ENCODE measurements at regions not wholly inside any gene's neighbourhood (a gene's known extent, or its start where the extent isn't known, plus 50 kb on each side); places are given as distances from the start of the nearest gene placed in this dataset.

DNA sequence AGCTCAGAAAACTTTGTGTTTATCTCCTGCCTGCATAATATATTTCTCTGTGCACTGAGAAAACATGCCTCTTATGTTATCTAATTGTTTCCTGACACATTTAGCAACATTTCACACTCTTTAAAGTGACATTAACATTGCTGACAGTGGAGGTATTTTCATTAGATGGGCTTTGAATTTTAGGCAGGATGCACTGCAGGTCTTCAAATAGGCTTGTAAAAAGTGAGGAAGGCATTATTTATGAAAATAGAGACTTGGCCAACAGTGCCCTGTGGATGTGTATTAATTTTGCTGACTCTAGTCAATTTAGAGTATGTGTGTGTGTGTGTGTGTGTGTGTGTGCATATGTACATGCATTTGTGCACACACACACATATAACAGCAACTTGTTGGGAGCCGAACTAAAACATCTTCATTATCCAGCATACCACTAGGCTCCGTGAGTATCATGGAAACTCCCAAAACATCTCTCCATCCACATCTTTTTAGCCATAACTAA, 429.5 kb upstream of the WWC1 start:
- TF ChIP-seq, protein P1, sequence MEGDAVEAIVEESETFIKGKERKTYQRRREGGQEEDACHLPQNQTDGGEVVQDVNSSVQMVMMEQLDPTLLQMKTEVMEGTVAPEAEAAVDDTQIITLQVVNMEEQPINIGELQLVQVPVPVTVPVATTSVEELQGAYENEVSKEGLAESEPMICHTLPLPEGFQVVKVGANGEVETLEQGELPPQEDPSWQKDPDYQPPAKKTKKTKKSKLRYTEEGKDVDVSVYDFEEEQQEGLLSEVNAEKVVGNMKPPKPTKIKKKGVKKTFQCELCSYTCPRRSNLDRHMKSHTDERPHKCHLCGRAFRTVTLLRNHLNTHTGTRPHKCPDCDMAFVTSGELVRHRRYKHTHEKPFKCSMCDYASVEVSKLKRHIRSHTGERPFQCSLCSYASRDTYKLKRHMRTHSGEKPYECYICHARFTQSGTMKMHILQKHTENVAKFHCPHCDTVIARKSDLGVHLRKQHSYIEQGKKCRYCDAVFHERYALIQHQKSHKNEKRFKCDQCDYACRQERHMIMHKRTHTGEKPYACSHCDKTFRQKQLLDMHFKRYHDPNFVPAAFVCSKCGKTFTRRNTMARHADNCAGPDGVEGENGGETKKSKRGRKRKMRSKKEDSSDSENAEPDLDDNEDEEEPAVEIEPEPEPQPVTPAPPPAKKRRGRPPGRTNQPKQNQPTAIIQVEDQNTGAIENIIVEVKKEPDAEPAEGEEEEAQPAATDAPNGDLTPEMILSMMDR (IDR thresholded peaks at IDR 0.05; ENCODE audit: low read depth, low read length, missing input control): no peak
- TF ChIP-seq JUND (IDR thresholded peaks at IDR 0.05): no peak
- TF ChIP-seq YY1 (IDR thresholded peaks at IDR 0.05): no peak
- no peak for TF ChIP-seq GABPA (IDR thresholded peaks at IDR 0.05 in 1 of 2, conservative IDR thresholded peaks at IDR 0.05 in 1 of 2)
- TF ChIP-seq, protein P2, sequence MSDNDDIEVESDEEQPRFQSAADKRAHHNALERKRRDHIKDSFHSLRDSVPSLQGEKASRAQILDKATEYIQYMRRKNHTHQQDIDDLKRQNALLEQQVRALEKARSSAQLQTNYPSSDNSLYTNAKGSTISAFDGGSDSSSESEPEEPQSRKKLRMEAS (IDR thresholded peaks at IDR 0.05): no peak
- TF ChIP-seq, protein P3, sequence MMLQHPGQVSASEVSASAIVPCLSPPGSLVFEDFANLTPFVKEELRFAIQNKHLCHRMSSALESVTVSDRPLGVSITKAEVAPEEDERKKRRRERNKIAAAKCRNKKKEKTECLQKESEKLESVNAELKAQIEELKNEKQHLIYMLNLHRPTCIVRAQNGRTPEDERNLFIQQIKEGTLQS (IDR thresholded peaks at IDR 0.05): no peak
- TF ChIP-seq FOXA2 (IDR thresholded peaks at IDR 0.05): no peak
- TF ChIP-seq EGR1 (IDR thresholded peaks at IDR 0.05; ENCODE audit: low read depth in 2 of 2): no peak
- no peak for TF ChIP-seq ZBTB33 (IDR thresholded peaks at IDR 0.05)
- no peak for TF ChIP-seq HNF4G (IDR thresholded peaks at IDR 0.05)
- TF ChIP-seq, protein P4, sequence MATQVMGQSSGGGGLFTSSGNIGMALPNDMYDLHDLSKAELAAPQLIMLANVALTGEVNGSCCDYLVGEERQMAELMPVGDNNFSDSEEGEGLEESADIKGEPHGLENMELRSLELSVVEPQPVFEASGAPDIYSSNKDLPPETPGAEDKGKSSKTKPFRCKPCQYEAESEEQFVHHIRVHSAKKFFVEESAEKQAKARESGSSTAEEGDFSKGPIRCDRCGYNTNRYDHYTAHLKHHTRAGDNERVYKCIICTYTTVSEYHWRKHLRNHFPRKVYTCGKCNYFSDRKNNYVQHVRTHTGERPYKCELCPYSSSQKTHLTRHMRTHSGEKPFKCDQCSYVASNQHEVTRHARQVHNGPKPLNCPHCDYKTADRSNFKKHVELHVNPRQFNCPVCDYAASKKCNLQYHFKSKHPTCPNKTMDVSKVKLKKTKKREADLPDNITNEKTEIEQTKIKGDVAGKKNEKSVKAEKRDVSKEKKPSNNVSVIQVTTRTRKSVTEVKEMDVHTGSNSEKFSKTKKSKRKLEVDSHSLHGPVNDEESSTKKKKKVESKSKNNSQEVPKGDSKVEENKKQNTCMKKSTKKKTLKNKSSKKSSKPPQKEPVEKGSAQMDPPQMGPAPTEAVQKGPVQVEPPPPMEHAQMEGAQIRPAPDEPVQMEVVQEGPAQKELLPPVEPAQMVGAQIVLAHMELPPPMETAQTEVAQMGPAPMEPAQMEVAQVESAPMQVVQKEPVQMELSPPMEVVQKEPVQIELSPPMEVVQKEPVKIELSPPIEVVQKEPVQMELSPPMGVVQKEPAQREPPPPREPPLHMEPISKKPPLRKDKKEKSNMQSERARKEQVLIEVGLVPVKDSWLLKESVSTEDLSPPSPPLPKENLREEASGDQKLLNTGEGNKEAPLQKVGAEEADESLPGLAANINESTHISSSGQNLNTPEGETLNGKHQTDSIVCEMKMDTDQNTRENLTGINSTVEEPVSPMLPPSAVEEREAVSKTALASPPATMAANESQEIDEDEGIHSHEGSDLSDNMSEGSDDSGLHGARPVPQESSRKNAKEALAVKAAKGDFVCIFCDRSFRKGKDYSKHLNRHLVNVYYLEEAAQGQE (IDR thresholded peaks at IDR 0.05): no peak

Measured in liver (tissue), 3 donors.